Left lung (tissue), 4 donors: ENCODE measurements at regions not wholly inside any gene's neighbourhood (a gene's known extent, or its start where the extent isn't known, plus 50 kb on each side); places are given as distances from the start of the nearest gene placed in this dataset.

Source experiments
- ATAC-seq: fragments of 200-7000 bp; cut with Tn5 transposase; one replicate; pipeline ENCODE4 v1.9.1; 2020; ENCODE audit warnings: moderate library complexity
- DNase-seq, 4 donors: peaks; one replicate each; pipeline ENCODE4 v3.0.0-alpha.2; 2013 to 2020
- H3K27ac ChIP-seq, 2 donors: fragments of 200-600 bp; sonication (generic) in 1 of 2; one replicate each; pipeline versions ENCODE4 v1.5.0 to v1.8.0; 2020 to 2021
- H3K27me3 ChIP-seq, 2 donors: fragments of 200-600 bp; sonication (generic) in 1 of 2; one replicate each; pipeline versions ENCODE4 v1.5.0 to v1.8.0; 2020 to 2021
- H3K36me3 ChIP-seq, 2 donors: fragments of 200-600 bp; sonication (generic) in 1 of 2; one replicate each; pipeline versions ENCODE4 v1.5.0 to v1.8.0; 2020 to 2021
- H3K4me1 ChIP-seq, 2 donors: fragments of 200-600 bp; one replicate each; pipeline ENCODE4 v1.8.0; 2021
- H3K4me3 ChIP-seq, 2 donors: fragments of 200-600 bp; sonication (generic) in 1 of 2; one replicate each; pipeline versions ENCODE4 v1.5.0 to v1.8.0; 2020 to 2021; ENCODE audit warnings: mild to moderate bottlenecking in 1 of 2
- H3K9me3 ChIP-seq, 2 donors: fragments of 200-600 bp; sonication (generic) in 1 of 2; one replicate each; pipeline versions ENCODE4 v1.5.0 to v1.8.0; 2020 to 2021
- CTCF ChIP-seq, 2 donors: fragments of 200-600 bp; sonication (generic) in 1 of 2; IDR thresholded peaks; one replicate each; pipeline versions ENCODE4 v1.5.0 to v1.8.0; 2021; ENCODE audit warnings: antibody characterized with exemption in 2 of 2
- intact Hi-C, 2 donors: fragments of 100-400 bp; cut with DNase I; formaldehyde crosslinking; loops; one replicate each; pipeline versions ENCODE4 v1.11.2 to v1.14.2; 2022
- donor health status: DM: no; HTN: yes; CAD: no.
- donor health status: DM: no; HTN: no; CAD: no.

GRCh38 chr4:135515295-135515694, 1313.7 kb upstream of the PABPC4L start:
- intact Hi-C loops = no loop called here
- Histone ChIP-seq H3K9me3 (no peaks in the 10 kb centered on the region), H3K27me3 (no peaks in the 10 kb centered on the region), H3K4me3 (no peak overlapping the region), H3K36me3 (no peaks in the 10 kb centered on the region), H3K27ac (no peak overlapping the region), H3K4me1 (no peaks in the 10 kb centered on the region)
- no peak for TF ChIP-seq CTCF (IDR thresholded peaks at IDR 0.05)
- DNase-seq = no peak
- ATAC-seq = no peak

GRCh38 chr4:135510582-135510981, 1309.0 kb upstream of the PABPC4L start:
- no peaks in the 10 kb centered on the region for H3K4me1 ChIP-seq
- H3K9me3 ChIP-seq = no peaks in the 10 kb centered on the region
- DNase-seq = no peak
- ATAC-seq = no peak
- H3K27me3 ChIP-seq = no peaks in the 10 kb centered on the region
- no peak for TF ChIP-seq CTCF (IDR thresholded peaks at IDR 0.05)
- H3K27ac ChIP-seq = no peak overlapping the region
- intact Hi-C loops = no loop called here
- H3K4me3 ChIP-seq = no peak overlapping the region
- H3K36me3 ChIP-seq = no peaks in the 10 kb centered on the region

GRCh38 chr4:135508006-135508714, 1306.6 kb upstream of the PABPC4L start:
- H3K27ac ChIP-seq = no peak overlapping the region
- no peak for ATAC-seq
- no peak for TF ChIP-seq CTCF (IDR thresholded peaks at IDR 0.05)
- no peaks in the 10 kb centered on the region for H3K36me3 ChIP-seq
- no peaks in the 10 kb centered on the region for H3K4me1 ChIP-seq
- H3K9me3 ChIP-seq = no peaks in the 10 kb centered on the region
- H3K27me3 ChIP-seq = no peaks in the 10 kb centered on the region
- H3K4me3 ChIP-seq = no peak overlapping the region
- DNase-seq = no peak
- intact Hi-C loops = no loop called here

GRCh38 chr4:135497563-135498152, 1296.1 kb upstream of the PABPC4L start:
- Histone ChIP-seq H3K27me3 (no peaks in the 10 kb centered on the region), H3K4me1 (no peaks in the 10 kb centered on the region), H3K27ac (no peak overlapping the region), H3K9me3 (no peaks in the 10 kb centered on the region), H3K4me3 (no peak overlapping the region), H3K36me3 (no peaks in the 10 kb centered on the region)
- TF ChIP-seq CTCF (IDR thresholded peaks at IDR 0.05) = no peak
- intact Hi-C loops = no loop called here
- DNase-seq = no peak
- no peak for ATAC-seq

- Histone ChIP-seq H3K4me1 (no peaks in the 10 kb centered on the region), H3K4me3 (no peak overlapping the region)
- intact Hi-C loops = no loop called here
These were observed 1290.8 kb upstream of the PABPC4L start for GRCh38 chr4:135492439-135492838.

More at GRCh38 chr4:135492439-135492838, 1290.8 kb upstream of the PABPC4L start:
- Histone ChIP-seq H3K9me3 (no peaks in the 10 kb centered on the region), H3K36me3 (no peaks in the 10 kb centered on the region), H3K27me3 (no peaks in the 10 kb centered on the region), H3K27ac (no peak overlapping the region)
- no peak for ATAC-seq
- DNase-seq = no peak
- TF ChIP-seq CTCF (IDR thresholded peaks at IDR 0.05) = no peak
